Stimulated activated CD4-positive, alpha-beta T cell treated with anti-CD3 and anti-CD28 coated beads, Interleukin-1b, Interleukin-23, amount 100 ng/mL, for 48 hours (primary cell): ENCODE measurements at regions not wholly inside any gene's neighbourhood (a gene's known extent, or its start where the extent isn't known, plus 50 kb on each side); places are given as distances from the start of the nearest gene placed in this dataset.

Experiments used
- DNase-seq: peaks from one replicate; pipeline ENCODE4 v3.0.0-alpha.2; 2020

GRCh38 chr2:156383798-156384197 lies 51.3 kb upstream of the NR4A2 start:
- no peak for DNase-seq

GRCh38 chr2:156385242-156385641 lies 50.9 kb upstream of the GPD2 start:
- DNase-seq = peak; percentile 24
